NOMO-1 treated with DMSO at 0.1 percent for 48 hours (cell line): ENCODE measurements at regions not wholly inside any gene's neighbourhood (a gene's known extent, or its start where the extent isn't known, plus 50 kb on each side); places are given as distances from the start of the nearest gene placed in this dataset.
A peak's percentile ranks its signal among the peaks of the same experiment; 100 is the strongest.

Experiments
- DNase-seq: peaks from one replicate; lab custom pipeline; 2025; ENCODE audit not compliant: unreplicated experiment; lab: John Stamatoyannopoulos, UW

GRCh38 chr12:28876196-28876798, 272.8 kb upstream of the FAR2 start:
- DNase-seq = no peak

- no peak for DNase-seq
Observed at GRCh38 chr12:28877854-28878253, 271.2 kb upstream of the FAR2 start.

GRCh38 chr12:28878629-28879028, 270.4 kb upstream of the FAR2 start:
- DNase-seq = no peak

GRCh38 chr12:28879379-28879778, 269.7 kb upstream of the FAR2 start:
- DNase-seq = peak; percentile 15

DNA sequence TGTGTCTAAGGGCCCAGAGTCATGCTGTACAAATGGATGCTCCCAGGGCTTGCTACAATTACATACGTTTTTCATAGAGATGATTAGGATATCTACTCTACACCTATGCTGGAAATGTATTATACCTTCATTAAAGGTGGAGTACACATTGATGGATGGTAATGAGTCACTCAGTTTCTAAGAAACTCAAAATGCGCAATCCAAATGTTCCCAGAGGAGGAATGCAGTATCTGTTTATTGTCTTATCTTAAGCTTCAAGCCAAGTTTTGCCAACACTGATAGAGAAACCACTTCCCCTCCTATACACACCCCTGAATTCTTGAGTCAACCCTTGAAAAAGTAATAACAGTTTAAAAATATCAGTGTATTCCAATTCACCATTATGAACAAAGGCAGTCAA, 266.6 kb upstream of the FAR2 start:
- DNase-seq = no peak

- no peak for DNase-seq
Observed at GRCh38 chr12:28883406-28883997, 265.6 kb upstream of the FAR2 start.

DNA sequence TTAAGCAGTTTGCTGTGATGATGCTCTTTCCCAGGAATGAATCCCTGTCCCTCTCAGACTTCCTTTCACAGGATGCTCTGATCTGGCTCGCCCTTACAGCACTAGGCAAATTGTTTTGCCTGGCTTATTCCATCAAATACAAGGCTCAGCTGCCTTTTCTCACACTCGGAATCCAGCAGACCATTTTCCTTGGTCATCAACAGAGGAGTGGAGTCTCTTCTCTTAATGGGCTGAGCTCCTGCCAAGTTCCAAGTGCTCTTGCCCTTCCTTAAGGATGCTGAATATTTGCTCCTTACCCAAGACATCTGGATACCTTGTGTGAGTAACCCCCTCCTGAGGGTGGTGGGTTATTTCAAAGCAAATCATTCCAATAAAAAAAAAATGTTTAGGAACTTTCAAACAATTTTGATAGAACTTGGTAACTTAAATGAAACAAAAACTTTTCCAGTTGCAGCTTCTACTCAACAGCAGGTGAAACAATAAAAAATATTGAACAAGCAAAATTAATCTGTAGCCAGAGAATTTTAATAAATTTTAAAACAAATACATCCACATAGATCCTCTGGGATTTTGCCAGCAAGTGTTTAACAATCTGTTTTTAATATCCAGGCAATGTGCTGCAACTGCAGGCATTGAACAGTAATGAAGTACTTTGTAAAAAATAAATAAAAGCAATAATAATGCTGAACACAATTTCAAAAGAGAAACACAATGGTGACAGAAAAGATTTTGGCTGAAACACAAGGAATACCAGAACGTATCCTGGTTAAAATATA, 264.0 kb upstream of the FAR2 start:
- DNase-seq = no peak

GRCh38 chr12:28885928-28886327, 263.1 kb upstream of the FAR2 start:
- no peak for DNase-seq

- DNase-seq = no peak
Observed at GRCh38 chr12:28887461-28887990, 261.6 kb upstream of the FAR2 start.

DNA sequence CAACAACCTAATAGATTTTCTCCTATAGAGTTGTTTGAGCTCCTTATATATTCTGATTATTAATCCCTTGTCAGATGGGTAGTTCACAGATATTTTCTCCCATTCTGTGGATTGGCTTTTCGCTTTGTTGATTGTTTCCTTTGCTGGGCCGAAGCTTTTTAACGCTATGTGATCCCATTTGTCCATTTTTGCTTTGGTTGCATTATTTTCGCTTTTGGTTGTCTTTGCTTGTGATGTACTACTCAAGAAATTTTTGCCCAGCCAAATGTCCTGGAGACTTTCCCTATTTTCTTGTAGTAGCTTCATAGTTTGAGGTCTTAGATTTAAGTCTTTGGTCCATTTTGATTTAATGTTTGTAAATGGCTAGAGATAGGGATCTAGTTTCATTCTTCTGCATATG, 258.4 kb upstream of the FAR2 start:
- DNase-seq = no peak

DNA sequence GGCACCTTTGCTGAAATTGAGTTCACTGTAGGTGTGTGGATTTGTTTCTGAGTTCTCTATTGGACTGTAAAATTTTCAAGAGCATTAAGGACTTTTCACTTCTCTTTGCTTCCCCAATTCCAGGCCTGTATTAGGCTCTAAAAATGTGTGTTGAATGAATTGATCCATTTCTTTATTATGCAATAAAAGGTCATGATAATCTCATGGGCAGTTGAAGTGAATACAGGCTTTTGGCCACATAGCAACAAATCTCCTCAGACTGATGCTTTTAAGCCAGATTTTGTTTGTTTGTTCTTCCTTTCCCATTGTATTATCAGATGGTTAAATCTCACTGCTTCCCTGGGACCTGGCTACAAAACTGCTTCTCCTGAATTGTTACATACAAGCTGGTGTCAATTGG, 258.0 kb upstream of the FAR2 start:
- no peak for DNase-seq

- DNase-seq = no peak
Observed at GRCh38 chr12:28893365-28893764, 255.7 kb upstream of the FAR2 start.

DNA sequence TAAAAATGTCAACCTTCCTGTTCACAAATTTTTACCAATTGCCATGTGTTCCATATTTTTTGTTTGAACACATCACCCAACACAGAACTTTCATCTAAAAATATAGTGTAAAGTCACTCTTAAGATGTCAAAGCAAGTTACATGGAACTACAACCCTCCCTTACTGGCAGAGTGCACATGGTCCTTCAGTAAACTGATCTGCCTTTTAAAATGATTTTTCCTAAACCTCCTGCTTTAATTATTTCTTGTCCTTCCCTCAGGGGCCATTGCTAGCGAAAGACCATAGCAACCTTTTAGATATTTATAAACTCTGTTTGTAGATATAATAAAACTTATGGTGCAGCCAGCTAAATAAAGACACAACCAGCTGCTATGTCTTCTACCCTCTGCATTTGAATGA, 255.2 kb upstream of the FAR2 start:
- no peak for DNase-seq

GRCh38 chr12:28896421-28896820, 252.7 kb upstream of the FAR2 start:
- no peak for DNase-seq

GRCh38 chr12:28898038-28898437, 251.0 kb upstream of the FAR2 start:
- DNase-seq = no peak

GRCh38 chr12:28899951-28900350, 249.1 kb upstream of the FAR2 start:
- no peak for DNase-seq

GRCh38 chr12:28905220-28905955, 243.7 kb upstream of the FAR2 start:
- no peak for DNase-seq

DNA sequence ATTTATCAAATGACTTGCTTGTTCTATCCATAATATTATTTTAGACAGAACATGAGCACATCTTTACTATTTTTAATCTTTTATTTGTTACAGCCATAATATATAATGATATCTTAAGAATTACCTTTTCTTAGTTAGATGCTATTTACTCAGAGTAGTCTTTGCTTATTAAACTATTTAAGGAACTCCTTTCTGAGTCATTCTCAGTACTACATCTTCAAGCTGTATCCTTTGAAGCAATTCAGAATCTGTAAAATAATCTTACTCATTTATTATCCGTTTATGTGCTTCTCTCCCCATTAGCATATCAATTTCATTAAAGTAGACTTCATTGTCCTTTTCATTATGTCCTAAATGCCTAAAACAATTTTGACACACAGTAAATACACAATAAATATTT, 240.4 kb upstream of the FAR2 start:
- no peak for DNase-seq

DNA sequence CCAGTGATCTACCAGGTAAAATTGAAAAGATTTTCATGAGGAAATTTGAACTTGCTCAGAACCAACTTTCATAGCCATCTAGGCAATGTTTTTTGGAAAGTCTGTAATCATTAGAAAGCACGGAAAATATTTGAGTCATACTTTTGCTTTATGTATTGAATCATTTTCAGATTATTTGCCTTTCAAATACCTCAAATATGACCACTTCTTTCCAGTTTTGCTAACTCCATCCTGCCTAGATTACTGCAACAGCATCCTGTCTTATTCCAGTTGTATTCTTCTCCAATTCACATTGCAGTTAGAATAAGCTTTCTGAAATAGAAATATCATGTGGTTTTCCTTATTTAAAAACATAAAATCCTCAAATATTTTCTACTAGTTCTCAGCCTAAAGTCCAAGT, 239.8 kb upstream of the FAR2 start:
- no peak for DNase-seq

DNA sequence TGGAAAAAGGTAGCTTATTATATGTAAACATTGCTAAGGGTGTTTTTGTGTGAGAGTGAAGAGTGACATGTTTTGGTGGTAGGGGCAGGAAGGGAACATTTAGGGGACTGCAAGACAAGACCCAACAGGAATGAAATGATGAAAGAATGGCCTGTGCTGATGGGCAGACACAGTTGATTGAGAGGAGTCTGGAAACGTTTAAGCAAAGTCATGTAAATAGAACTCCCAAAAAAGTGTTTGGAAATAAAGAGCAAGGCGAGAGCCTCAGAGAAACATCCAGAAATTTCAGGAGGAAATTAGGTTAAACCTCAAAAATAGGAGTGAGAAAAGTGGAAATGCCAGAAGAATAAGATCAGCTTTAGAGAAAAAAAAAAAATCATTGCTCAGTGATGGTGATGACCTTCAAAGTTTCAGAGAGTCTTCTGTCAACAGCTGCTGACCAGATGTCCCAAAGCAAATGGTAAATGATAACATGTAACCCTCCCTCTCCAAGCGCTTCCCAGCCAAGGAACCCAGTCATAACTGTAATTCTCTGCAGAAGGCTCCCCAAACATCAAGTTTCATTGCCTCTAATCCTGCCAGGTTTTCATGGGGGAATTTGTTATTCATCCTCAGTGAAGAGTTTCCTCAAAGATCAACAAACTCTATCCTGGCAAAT, 223.2 kb upstream of the FAR2 start:
- no peak for DNase-seq

DNA sequence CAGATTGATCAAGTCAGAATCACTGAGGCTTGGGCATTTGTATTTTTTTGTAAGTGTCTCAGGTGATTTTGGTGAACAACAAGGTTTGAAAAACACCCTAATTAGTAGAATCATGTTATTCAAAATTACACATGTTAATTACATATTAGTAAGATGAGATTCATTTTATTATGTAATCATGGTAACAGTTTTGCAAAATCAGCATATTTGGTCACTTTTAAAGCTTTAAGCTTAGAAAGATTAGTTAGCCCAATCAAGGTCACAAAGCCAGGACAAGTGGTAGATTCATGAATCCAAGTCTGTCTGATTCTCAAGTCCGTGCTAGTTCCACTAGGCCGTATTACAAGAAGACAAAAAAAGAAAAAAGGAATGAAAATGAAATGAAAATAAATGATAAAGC, 218.4 kb upstream of the FAR2 start:
- no peak for DNase-seq
